ENCODE measurements at regions not wholly inside any gene's neighbourhood (a gene's known extent, or its start where the extent isn't known, plus 50 kb on each side); places are given as distances from the start of the nearest gene placed in this dataset.

- Mint-ChIP-seq H3K4me1 (peaks cover 10% of the 10 kb centered on the region), H3K9me3 (no peaks in the 10 kb centered on the region), H3K27me3 (ENCODE audit: insufficient read depth, low read depth, poor library complexity) (peaks cover under 1% of the 10 kb centered on the region), H3K4me3 (no peak overlapping the region), H3K27ac (no peak overlapping the region), H3K36me3 (ENCODE audit: low read depth) (no peaks in the 10 kb centered on the region)
- no peaks in the 10 kb centered on the region for H3K36me3 ChIP-seq (ENCODE audit: insufficient read depth)
- H3F3A ChIP-seq (replicated peaks; ENCODE audit: low read depth), result no peaks in the 10 kb centered on the region
- no peaks in the 10 kb centered on the region for H4K20me1 ChIP-seq (replicated peaks; ENCODE audit: insufficient read depth)
- H2AFZ ChIP-seq, result no peak overlapping the region
- H3K27ac ChIP-seq (ENCODE audit: low read depth), result no peak overlapping the region
- ATAC-seq, result no peak
- no peak for DNase-seq (ENCODE audit: low spot score)
- H3K9me2 ChIP-seq (ENCODE audit: insufficient read depth), result no peaks in the 10 kb centered on the region; the same call in 1 of the 2 replicates
- no peaks in the 10 kb centered on the region for H3K79me2 ChIP-seq (replicated peaks; ENCODE audit: insufficient read depth)
- TF ChIP-seq EZH2phosphoT487 (IDR thresholded peaks at IDR 0.05; ENCODE audit: unreplicated experiment) (no peak), REST (IDR thresholded peaks at IDR 0.05; ENCODE audit: unreplicated experiment) (no peak), EZH2 (IDR thresholded peaks at IDR 0.05; ENCODE audit: low read depth, unreplicated experiment) (no peak)
- TF ChIP-seq, protein P1, sequence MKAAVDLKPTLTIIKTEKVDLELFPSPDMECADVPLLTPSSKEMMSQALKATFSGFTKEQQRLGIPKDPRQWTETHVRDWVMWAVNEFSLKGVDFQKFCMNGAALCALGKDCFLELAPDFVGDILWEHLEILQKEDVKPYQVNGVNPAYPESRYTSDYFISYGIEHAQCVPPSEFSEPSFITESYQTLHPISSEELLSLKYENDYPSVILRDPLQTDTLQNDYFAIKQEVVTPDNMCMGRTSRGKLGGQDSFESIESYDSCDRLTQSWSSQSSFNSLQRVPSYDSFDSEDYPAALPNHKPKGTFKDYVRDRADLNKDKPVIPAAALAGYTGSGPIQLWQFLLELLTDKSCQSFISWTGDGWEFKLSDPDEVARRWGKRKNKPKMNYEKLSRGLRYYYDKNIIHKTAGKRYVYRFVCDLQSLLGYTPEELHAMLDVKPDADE (IDR thresholded peaks at IDR 0.05), result no peak
- 0 out of 2 replicates have a peak, but pooled peaks cover 4% of the 10 kb centered on the region for H3K4me1 ChIP-seq (ENCODE audit: insufficient read depth)
- no peak overlapping the region for H3K4me3 ChIP-seq
- H3K27me3 ChIP-seq (ENCODE audit: insufficient read depth), result no peaks in the 10 kb centered on the region
- no peak overlapping the region for H3K4me2 ChIP-seq
Observed at GRCh38 chr1:224856973-224857372, 72.5 kb upstream of the DNAH14 start.

GRCh38 chr1:224859651-224860050 lies 69.8 kb upstream of the DNAH14 start:
- Mint-ChIP-seq H3K36me3 (ENCODE audit: low read depth) (no peaks in the 10 kb centered on the region), H3K27me3 (ENCODE audit: insufficient read depth, low read depth, poor library complexity) (peaks cover 2% of the 10 kb centered on the region), H3K4me1 (no peaks in the 10 kb centered on the region; the same call in 2 of the 3 replicates), H3K4me3 (no peak overlapping the region), H3K9me3 (no peaks in the 10 kb centered on the region), H3K27ac (no peak overlapping the region)
- no peaks in the 10 kb centered on the region for H3F3A ChIP-seq (replicated peaks; ENCODE audit: low read depth)
- no peak for ATAC-seq
- no peaks in the 10 kb centered on the region for H3K4me1 ChIP-seq (ENCODE audit: insufficient read depth)
- no peaks in the 10 kb centered on the region for H3K79me2 ChIP-seq (replicated peaks; ENCODE audit: insufficient read depth)
- H4K20me1 ChIP-seq (replicated peaks; ENCODE audit: insufficient read depth), result no peaks in the 10 kb centered on the region
- no peak overlapping the region for H2AFZ ChIP-seq
- no peak overlapping the region for H3K4me2 ChIP-seq
- DNase-seq (ENCODE audit: low spot score), result no peak
- H3K4me3 ChIP-seq, result no peak overlapping the region
- H3K27ac ChIP-seq (ENCODE audit: low read depth), result no peak overlapping the region
- H3K27me3 ChIP-seq (ENCODE audit: insufficient read depth), result no peaks in the 10 kb centered on the region
- no peaks in the 10 kb centered on the region; the same call in 1 of the 2 replicates for H3K9me2 ChIP-seq (ENCODE audit: insufficient read depth)
- no peaks in the 10 kb centered on the region for H3K36me3 ChIP-seq (ENCODE audit: insufficient read depth)
- TF ChIP-seq, protein P2, sequence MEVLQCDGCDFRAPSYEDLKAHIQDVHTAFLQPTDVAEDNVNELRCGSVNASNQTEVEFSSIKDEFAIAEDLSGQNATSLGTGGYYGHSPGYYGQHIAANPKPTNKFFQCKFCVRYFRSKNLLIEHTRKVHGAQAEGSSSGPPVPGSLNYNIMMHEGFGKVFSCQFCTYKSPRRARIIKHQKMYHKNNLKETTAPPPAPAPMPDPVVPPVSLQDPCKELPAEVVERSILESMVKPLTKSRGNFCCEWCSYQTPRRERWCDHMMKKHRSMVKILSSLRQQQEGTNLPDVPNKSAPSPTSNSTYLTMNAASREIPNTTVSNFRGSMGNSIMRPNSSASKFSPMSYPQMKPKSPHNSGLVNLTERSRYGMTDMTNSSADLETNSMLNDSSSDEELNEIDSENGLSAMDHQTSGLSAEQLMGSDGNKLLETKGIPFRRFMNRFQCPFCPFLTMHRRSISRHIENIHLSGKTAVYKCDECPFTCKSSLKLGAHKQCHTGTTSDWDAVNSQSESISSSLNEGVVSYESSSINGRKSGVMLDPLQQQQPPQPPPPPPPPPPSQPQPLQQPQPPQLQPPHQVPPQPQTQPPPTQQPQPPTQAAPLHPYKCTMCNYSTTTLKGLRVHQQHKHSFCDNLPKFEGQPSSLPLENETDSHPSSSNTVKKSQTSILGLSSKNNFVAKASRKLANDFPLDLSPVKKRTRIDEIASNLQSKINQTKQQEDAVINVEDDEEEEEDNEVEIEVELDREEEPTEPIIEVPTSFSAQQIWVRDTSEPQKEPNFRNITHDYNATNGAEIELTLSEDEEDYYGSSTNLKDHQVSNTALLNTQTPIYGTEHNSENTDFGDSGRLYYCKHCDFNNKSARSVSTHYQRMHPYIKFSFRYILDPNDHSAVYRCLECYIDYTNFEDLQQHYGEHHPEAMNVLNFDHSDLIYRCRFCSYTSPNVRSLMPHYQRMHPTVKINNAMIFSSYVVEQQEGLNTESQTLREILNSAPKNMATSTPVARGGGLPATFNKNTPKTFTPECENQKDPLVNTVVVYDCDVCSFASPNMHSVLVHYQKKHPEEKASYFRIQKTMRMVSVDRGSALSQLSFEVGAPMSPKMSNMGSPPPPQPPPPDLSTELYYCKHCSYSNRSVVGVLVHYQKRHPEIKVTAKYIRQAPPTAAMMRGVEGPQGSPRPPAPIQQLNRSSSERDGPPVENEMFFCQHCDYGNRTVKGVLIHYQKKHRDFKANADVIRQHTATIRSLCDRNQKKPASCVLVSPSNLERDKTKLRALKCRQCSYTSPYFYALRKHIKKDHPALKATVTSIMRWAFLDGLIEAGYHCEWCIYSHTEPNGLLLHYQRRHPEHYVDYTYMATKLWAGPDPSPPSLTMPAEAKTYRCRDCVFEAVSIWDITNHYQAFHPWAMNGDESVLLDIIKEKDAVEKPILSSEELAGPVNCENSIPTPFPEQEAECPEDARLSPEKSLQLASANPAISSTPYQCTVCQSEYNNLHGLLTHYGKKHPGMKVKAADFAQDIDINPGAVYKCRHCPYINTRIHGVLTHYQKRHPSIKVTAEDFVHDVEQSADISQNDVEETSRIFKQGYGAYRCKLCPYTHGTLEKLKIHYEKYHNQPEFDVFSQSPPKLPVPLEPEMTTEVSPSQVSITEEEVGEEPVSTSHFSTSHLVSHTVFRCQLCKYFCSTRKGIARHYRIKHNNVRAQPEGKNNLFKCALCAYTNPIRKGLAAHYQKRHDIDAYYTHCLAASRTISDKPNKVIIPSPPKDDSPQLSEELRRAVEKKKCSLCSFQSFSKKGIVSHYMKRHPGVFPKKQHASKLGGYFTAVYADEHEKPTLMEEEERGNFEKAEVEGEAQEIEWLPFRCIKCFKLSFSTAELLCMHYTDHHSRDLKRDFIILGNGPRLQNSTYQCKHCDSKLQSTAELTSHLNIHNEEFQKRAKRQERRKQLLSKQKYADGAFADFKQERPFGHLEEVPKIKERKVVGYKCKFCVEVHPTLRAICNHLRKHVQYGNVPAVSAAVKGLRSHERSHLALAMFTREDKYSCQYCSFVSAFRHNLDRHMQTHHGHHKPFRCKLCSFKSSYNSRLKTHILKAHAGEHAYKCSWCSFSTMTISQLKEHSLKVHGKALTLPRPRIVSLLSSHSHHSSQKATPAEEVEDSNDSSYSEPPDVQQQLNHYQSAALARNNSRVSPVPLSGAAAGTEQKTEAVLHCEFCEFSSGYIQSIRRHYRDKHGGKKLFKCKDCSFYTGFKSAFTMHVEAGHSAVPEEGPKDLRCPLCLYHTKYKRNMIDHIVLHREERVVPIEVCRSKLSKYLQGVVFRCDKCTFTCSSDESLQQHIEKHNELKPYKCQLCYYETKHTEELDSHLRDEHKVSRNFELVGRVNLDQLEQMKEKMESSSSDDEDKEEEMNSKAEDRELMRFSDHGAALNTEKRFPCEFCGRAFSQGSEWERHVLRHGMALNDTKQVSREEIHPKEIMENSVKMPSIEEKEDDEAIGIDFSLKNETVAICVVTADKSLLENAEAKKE (CRISPR knock-in tag; IDR thresholded peaks at IDR 0.05), result no peak
- TF ChIP-seq ZNF114 (CRISPR knock-in tag; IDR thresholded peaks at IDR 0.05), result no peak
- TF ChIP-seq JUNB (IDR thresholded peaks at IDR 0.05; ENCODE audit: unreplicated experiment), result no peak
- TF ChIP-seq, protein P3, sequence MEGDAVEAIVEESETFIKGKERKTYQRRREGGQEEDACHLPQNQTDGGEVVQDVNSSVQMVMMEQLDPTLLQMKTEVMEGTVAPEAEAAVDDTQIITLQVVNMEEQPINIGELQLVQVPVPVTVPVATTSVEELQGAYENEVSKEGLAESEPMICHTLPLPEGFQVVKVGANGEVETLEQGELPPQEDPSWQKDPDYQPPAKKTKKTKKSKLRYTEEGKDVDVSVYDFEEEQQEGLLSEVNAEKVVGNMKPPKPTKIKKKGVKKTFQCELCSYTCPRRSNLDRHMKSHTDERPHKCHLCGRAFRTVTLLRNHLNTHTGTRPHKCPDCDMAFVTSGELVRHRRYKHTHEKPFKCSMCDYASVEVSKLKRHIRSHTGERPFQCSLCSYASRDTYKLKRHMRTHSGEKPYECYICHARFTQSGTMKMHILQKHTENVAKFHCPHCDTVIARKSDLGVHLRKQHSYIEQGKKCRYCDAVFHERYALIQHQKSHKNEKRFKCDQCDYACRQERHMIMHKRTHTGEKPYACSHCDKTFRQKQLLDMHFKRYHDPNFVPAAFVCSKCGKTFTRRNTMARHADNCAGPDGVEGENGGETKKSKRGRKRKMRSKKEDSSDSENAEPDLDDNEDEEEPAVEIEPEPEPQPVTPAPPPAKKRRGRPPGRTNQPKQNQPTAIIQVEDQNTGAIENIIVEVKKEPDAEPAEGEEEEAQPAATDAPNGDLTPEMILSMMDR (conservative IDR thresholded peaks at IDR 0.05; ENCODE audit: low read depth in 2 of 2), result no peak
- no peak for TF ChIP-seq ZNF331 (CRISPR knock-in tag; IDR thresholded peaks at IDR 0.05; ENCODE audit: low read depth)
